Fibroblast of skin of left quadriceps (primary cell): ENCODE measurements at regions not wholly inside any gene's neighbourhood (a gene's known extent, or its start where the extent isn't known, plus 50 kb on each side); places are given as distances from the start of the nearest gene placed in this dataset.

Source experiments
- DNase-seq, 2 experiments: peaks; one replicate each; pipeline ENCODE4 v3.0.0-alpha.2; 2013; ENCODE audit warnings: low read depth in 2 of 2

GRCh38 chr13:40302351-40302750 is 364.1 kb downstream of the FOXO1 start:
- no peak for DNase-seq

- no peak for DNase-seq
Observed at GRCh38 chr13:40304391-40304790, 362.1 kb downstream of the FOXO1 start.

- no peak for DNase-seq
Observed at GRCh38 chr13:40306817-40307216, 359.6 kb downstream of the FOXO1 start.

GRCh38 chr13:40309881-40310280 is 356.6 kb downstream of the FOXO1 start:
- DNase-seq, result no peak

GRCh38 chr13:40311356-40312101 is 354.9 kb downstream of the FOXO1 start:
- no peak for DNase-seq

- DNase-seq, result no peak
Observed at GRCh38 chr13:40313269-40314200, 352.9 kb downstream of the FOXO1 start.

GRCh38 chr13:40315416-40316064 is 350.9 kb downstream of the FOXO1 start:
- DNase-seq, result no peak

GRCh38 chr13:40316301-40316700 is 350.1 kb downstream of the FOXO1 start:
- DNase-seq, result no peak

- DNase-seq, result no peak
Observed at GRCh38 chr13:40317980-40318327, 348.5 kb downstream of the FOXO1 start.

- no peak for DNase-seq
Observed at GRCh38 chr13:40318366-40318765, 348.1 kb downstream of the FOXO1 start.

- no peak for DNase-seq
Observed at GRCh38 chr13:40319699-40320579, 346.5 kb downstream of the FOXO1 start.

GRCh38 chr13:40328091-40328490 is 338.4 kb downstream of the FOXO1 start:
- no peak for DNase-seq

- no peak for DNase-seq
Observed at GRCh38 chr13:40329781-40330485, 336.5 kb downstream of the FOXO1 start.

GRCh38 chr13:40330950-40331349 is 335.5 kb downstream of the FOXO1 start:
- DNase-seq, result no peak

- no peak for DNase-seq
Observed at GRCh38 chr13:40331802-40332201, 334.6 kb downstream of the FOXO1 start.

GRCh38 chr13:40333226-40333625 is 333.2 kb downstream of the FOXO1 start:
- DNase-seq, result no peak

- DNase-seq, result no peak
Observed at GRCh38 chr13:40334031-40334430, 332.4 kb downstream of the FOXO1 start.

GRCh38 chr13:40334616-40335015 is 331.8 kb downstream of the FOXO1 start:
- DNase-seq, result no peak

- no peak for DNase-seq
Observed at GRCh38 chr13:40336228-40337221, 329.9 kb downstream of the FOXO1 start.

- no peak for DNase-seq
Observed at GRCh38 chr13:40337651-40338050, 328.8 kb downstream of the FOXO1 start.
